ENCODE measurements at regions not wholly inside any gene's neighbourhood (a gene's known extent, or its start where the extent isn't known, plus 50 kb on each side); places are given as distances from the start of the nearest gene placed in this dataset.
A peak's percentile ranks its signal among the peaks of the same experiment; 100 is the strongest.
"Not testable (repeated sequence)": the region's sequence is repeated elsewhere in the genome, so short reads cannot be mapped to it uniquely, and the experiment has no call there.

DNA sequence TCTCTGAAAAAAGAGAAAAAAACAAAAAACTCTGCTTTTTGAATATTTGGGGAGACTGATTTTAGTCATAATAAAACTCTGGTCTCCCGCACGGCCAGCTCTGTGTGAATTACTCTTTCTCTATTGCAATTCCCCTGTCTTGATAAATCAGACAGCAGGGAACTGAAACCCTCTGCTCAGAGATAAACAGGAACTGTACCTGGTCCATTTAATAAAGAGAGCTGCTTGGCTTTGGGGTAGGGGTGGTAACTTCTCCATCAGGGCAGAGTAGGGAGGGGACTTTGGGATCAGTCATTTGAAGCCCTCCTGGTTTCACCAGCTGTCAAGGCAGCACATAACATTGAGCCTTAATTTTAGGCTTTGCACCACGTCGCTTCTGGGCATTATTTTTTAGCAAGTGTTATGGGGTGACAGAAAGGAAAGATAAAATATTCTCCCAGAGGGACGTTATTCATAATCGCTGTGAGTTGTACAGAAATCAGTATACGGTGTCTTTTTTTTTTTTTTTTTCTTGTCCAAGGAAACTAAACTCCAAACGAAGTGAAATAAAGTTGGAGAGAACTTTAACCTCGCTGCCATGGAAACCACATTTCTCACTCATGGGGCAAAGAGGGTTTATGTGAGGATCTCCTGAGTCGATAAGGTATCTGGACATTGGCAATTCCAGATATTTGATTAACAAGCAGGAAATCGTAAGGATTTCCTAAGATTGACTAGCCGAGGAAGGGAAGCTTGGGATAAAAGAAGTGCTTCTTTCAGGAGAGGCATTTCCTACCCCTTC, 99.0 kb upstream of the MRI1 start:
- no peak for DNase-seq (ENCODE audit: low read depth, low spot score)
- no peak overlapping the region for H3K4me3 ChIP-seq (ENCODE audit: low read length)

DNA sequence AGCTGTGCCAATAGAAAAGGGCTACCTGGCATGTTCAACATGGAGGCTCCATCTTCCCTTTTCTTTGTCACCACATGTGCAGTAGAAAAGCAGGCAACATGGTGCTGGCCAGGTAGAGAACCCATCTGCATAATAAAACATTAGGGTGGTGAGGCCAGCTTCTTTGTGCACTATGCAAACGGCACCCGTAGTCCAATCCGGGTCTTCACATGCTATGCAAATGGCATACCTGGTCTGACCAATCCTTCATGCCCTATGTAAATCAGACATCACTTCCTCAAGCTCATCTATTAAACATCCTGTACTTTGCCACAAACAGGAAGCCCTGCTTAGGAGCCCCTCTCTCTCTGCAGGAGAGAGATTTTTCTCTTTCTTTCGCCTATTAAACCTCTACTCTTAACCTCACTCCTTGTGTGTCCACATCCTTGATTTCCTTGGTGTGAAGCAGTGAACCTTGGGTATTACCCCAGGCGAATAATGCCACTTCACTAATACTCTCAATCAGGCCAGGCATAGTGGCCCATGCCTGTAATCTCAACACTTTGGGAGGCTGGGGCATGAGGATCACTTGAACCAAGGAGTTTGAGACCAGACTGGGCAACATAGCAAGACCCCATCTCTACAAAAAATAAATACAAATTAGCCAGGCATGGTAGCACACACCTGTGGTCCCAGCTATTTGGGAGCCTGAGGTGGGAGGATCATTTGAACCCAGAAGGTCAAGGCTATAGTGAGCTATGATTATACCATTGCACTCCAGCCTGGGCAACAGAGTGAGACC, 111.3 kb upstream of the MRI1 start:
- peak; percentile 77 for DNase-seq (ENCODE audit: low read depth, low spot score)
- H3K4me3 ChIP-seq (ENCODE audit: low read length) = 0 out of 2 replicates have a peak overlapping the region, but pooled peaks have one; percentile 7

DNA sequence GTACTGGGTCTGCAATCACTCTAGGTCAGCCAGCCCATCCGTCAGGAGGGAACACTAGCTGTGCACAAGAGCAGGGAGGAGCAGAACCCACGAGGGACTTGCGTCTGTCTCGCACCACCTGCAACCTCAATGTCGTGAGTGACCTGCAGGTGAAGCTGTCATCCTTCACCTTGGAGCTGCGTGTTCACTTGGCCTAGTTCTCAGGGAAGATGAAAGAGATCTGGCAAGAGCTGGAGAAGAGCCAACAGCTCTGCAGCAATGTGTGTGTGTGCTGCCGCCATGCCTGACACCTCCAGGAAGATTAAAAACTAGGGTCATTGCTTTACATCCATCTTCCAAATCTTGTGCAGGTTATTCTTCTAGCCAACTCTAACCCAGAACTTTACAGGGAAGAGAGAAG, 117.6 kb upstream of the MRI1 start:
- DNase-seq (ENCODE audit: low read depth, low spot score) = peak; percentile 51

DNA sequence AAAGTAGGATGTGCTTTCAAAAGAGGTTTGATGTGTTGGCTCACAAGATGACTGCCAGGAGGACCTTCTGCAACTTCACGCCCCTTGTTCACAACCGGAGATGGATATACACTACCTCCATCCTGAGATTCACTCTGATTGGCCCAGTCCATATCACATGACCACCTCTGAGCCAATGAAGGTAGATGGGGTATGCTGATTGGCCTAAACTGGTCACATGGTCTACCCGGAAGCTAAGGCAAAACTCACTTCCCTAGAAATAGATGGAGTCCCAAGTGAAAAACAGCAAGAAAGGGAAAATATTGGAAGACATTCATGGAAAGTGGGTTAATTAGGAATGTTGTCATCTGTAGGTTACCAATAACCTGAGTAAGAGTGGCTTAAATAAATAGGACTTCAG, 119.7 kb upstream of the MRI1 start:
- H3K4me3 ChIP-seq (ENCODE audit: low read length) = no peak overlapping the region
- no peak for DNase-seq (ENCODE audit: low read depth, low spot score)

More for the DNA sequence above, 117.6 kb upstream of the MRI1 start:
- H3K4me3 ChIP-seq (ENCODE audit: low read length) = no peak overlapping the region

DNA sequence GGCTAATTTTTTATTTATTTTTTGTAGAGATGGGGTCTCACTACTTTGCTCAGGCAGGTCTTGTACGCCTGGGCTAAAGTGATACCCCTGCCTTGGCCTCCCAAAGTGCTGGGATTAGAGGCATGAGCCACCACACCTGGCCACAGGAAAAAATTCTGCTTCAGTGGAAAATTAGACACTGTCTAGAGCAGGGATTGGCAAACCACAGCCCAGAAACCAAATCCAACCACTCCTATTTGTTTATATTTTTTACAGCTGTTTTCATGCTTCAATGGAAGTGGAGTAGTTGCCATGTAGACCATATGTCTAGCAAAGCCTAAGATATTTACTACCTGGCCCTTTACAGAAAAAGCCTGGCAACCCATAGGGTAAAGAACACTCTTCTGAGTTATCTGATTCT, 123.7 kb upstream of the MRI1 start:
- no peak for DNase-seq (ENCODE audit: low read depth, low spot score)
- H3K4me3 ChIP-seq (ENCODE audit: low read length) = no peak overlapping the region

DNA sequence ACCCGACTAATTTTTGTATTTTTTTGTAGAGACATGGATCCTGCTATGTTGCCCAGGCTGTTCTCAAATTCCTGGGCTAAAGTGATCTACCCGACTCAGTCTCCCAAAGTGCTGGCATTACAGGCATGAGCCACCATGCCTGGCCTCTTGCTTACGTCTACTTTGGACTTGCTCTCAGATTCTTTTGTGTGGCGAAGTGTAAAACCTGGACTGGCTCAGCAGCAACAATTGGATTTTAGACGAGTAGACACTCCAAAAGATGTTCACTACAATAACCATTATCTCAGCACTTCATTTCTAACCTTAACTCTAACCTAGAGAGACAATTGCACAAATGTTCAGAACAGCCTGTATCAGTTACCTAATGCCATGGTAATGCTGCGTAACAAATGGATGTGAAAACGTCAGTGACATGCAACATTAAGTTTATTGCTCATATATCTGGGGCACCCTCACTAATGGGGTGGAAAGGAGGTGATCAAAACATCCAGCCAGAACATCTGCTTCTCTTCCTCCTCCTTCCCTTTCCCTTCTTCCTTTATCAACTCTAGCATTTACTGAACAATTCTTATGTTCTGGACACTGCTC, 124.9 kb upstream of the MRI1 start:
- DNase-seq (ENCODE audit: low read depth, low spot score) = no peak
- H3K4me3 ChIP-seq (ENCODE audit: low read length) = no peak overlapping the region

DNA sequence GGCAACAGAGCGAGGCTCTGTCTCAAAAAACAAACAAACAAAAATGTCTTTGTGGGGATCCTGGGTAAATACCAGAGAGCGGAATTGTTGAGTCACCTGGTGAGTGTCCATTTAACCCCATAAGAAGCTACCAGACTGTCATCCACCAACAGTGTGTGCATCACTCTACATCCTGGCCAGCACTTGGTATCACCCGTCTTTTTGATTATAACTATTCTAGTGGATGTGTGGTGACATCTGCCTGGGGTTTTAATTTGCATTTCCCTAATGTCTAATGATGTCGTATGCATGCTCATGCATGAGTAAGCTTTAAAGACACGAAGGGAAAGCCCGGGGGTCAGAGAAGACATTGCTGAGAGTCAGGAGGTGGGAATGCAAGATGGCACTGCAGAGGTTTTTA, 126.7 kb upstream of the MRI1 start:
- H3K4me3 ChIP-seq (ENCODE audit: low read length) = no peak overlapping the region
- no peak for DNase-seq (ENCODE audit: low read depth, low spot score)

DNA sequence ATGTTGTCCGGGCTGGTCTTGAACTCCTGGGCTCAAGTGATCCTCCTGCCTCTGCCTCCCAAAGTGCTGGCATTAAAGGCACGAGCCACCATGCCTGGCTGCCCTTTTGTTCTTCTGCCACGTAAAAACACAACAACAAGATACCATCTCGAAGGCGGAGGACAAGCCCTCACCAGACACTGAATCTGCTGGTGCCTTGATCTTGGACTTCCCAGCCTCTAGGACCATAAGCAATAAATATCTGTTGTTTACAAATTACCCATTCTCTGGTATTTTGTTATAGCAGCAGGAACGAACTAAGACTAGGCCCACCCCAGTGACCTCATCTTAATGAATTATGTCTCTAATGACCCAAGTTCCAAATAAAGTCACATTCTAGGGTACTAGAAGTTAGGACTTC, 128.4 kb upstream of the CACNA1A start:
- no peak overlapping the region for H3K4me3 ChIP-seq (ENCODE audit: low read length)
- no peak for DNase-seq (ENCODE audit: low read depth, low spot score)

DNA sequence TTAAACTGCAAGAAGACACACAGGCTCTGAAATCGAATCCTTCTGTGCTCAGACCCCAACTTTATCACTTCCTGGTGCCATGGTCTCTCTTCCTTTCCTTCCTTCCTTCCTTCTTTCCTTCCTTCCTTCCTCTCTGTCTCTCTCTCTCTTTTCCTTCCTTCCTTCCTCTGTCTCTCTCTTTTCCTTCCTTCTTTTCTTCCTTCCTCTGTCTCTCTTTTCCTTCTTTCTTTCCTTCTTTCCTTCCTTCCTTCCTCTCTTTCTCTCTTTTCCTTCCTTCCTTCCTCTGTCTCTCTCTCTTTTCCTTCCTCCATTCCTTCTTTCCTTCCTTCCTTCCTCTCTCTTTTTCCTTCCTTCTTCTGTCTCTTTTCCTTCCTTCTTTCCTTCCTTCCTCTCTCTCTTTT, 127.2 kb upstream of the CACNA1A start:
- no peak overlapping the region for H3K4me3 ChIP-seq (ENCODE audit: low read length)

DNA sequence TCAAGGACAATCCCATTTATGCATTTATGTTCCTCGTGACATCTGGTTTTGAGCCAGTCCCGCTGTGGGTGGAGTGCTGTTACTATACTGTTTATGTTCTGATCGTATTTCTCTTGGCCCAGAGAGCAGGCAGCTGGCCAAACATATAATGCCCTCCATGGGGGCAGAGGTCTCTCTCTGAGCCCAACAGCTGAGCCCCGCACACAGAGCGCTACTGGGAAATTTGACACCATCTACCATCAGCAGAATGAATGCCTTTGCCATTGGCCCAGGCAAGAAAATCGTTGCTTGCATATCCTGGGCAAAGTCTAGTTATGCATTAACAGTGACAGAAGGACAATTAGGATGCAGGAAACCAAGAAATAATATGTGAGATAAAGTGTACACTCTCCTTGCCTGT, 126.8 kb upstream of the CACNA1A start:
- no peak overlapping the region for H3K4me3 ChIP-seq (ENCODE audit: low read length)
- DNase-seq (ENCODE audit: low read depth, low spot score) = no peak

More for the DNA sequence above, 127.2 kb upstream of the CACNA1A start:
- no peak for DNase-seq (ENCODE audit: low read depth, low spot score)

DNA sequence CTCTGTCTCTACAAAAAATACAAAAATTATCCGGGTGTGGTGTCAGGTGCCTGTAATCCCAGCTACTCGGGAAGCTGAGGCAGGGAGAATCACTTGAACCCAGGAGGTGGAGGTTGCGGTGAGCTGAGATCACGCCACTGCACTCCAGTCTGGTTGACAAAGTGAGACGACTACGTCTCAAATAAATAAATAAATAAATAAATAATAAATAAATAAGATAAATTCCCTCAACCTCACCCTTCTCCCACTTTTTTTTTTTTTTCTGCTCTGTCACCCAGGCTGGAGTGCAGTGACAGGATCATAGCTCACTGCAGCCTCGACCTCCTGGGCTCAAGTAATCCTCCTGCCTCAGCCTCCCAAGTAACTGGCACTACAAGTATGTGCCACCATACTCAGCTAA, 125.9 kb upstream of the CACNA1A start:
- not testable (repeated sequence) for DNase-seq (ENCODE audit: low read depth, low spot score)

DNA sequence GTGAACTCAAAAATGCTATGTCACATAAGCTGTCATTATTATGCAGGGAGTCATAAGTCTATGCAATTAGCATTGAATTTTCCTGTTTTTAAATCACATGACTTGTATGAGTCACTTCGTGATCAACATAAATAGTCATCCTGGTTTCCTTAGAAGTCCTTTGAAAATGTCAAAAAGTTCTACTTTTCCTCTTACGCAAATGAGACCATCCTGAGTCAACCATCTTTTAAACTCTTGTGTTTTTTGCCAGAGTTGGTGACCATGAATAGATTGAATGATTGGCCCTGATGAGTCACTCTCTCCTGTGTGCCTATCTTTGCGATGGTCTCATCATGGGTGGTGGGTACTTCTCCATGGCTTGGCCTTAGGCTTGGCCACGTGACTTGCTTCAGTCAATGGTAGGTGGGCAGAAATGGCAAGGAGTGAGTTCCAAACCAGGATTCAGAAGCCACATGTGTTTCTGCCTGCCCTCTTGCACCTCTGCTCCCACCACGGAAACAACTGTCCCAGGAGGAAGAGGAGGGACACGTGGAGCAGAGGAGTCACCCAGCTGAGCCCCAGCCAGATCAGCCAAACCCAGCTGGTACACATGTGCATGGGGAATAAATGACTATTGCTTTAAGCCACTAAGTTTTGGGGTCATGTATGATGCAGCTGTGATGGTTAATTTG, 123.5 kb upstream of the CACNA1A start:
- DNase-seq (ENCODE audit: low read depth, low spot score) = no peak
- H3K4me3 ChIP-seq (ENCODE audit: low read length) = no peak overlapping the region

More for the DNA sequence above, 125.9 kb upstream of the CACNA1A start:
- not testable (repeated sequence) for H3K4me3 ChIP-seq (ENCODE audit: low read length)

DNA sequence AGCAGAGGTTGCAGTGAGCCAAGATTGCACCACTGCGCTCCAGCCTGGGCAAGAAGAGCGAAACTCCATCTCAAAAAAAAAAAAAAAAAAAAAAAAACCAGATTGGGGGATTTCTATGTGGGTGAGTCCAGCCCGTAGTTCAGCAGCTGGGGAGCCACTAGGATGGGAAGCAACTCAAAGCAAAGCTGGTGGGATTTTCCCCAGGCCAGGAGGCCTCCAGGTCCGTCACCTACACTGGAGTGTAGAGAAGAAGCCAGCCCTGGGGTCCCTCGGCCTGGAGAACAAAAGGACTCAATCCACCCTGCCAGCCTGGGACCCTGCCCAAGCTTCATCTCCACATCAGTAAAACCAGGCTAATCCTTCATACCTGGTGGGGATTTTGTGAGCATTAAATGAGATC, 121.3 kb upstream of the CACNA1A start:
- H3K4me3 ChIP-seq (ENCODE audit: low read length) = no peak overlapping the region
- DNase-seq (ENCODE audit: low read depth, low spot score) = no peak

DNA sequence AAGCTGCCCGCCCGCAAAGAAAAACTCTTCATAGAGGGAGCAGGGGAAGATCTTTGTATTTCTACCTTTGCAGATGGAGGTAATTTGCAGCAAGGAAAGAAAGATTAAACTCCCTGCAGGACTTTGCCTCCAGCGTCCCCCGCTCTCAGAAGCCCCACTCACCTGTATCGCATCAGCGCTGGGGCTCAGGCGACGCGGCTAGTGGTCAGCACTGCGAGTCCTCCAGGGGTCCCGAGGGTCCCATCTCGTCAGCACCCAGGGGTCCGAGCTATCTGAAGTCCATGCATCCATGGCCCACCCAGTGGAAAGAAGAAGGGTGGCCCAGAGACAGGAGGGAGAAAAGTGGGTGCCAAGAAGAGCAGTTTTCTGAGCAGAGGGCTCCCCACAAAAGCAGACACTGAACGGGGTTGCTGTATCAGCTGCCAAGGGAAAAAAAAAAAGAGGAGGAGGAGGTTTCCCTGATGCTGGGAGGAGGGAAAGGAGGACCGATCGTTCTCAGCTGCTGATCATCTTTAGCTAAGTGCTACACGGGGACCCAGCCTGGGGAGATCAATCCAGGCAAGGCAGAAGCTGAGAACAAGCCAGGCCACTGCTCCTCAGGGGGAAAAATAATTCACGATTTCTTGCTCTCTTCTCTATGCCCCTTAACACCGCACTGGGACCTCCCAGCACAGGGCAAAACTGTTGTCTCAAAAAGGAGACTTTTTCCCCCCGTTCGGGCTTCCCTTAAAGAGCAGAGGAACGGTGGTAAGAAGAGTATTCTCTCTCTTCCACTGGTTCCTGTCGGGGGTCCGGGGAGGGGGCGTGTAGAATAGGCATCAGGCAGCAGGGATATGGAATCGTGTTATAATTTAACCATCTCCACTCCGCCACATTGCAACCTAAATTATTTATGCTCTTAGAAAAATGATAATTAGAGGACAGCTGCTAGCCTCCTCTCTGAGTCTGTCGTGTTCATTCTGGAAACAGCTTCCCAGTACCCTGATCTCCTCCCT, 117.7 kb upstream of the CACNA1A start:
- no peak overlapping the region for H3K4me3 ChIP-seq (ENCODE audit: low read length)
- no peak for DNase-seq (ENCODE audit: low read depth, low spot score)

DNA sequence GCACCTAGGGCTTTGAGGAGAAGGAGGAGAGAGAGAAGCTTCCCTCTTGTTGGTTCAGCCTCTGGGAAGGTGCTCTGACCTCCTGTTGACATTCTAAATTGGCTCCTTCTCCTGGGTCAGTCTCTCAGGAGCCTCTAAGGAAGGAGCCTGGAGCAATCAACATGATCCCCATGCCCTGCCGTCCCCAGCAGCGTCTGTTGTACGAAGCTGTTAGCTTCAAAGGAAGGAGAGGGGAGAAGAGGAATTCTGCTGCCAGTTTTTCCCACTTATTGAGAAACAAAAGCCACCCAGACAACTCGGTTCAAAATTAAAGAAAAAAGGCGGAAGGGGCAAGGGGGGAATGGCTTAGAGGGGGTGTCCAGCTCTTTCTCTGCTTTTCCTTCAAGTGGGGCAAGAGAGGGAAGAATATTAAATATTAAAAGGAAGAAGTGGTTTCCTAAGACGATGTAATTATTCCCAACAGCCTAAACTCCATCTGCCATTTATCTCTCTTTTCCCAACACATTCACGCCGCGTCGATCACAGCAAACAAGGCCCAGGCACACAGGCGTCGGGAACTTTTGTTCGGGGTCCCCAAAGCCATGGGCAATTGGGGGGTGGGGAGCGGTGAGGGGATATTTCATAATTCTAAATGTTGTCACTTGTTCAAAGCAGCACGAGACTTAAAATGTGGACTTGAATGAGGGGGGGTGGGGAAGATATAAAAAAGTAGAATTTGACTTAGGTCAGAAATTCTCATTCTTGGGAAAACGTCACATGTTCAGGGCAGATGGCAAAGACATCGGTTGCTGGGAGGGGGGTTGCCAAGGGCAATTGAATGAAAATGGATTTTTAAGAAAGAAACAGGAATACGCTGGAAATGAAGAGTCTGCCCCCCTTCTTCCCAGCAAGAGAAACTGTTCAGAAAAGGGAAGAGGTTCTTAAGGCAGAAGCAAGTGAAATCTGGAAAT, 116.8 kb upstream of the CACNA1A start:
- H3K4me3 ChIP-seq (ENCODE audit: low read length) = no peak overlapping the region
- DNase-seq (ENCODE audit: low read depth, low spot score) = no peak

DNA sequence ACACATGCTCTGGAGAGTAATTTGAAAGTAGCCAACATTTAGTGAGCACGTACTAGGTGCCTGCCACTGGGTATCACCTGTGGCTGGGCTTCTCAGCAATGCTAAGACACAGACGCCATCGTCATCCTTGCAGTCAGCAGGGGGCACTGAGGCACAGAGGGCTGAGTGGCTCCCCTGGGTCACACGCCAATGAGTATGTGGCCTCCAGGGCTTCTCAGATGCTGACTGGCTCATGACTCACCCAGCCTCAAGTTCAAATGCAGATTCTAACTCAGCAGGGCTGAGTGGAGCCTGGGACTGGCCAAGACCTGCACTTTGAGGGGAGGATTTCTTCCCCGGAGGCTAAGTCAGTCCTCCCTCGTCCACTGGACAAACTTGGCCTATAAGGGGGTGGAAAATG, 115.1 kb upstream of the CACNA1A start:
- DNase-seq (ENCODE audit: low read depth, low spot score) = no peak
- no peak overlapping the region for H3K4me3 ChIP-seq (ENCODE audit: low read length)

DNA sequence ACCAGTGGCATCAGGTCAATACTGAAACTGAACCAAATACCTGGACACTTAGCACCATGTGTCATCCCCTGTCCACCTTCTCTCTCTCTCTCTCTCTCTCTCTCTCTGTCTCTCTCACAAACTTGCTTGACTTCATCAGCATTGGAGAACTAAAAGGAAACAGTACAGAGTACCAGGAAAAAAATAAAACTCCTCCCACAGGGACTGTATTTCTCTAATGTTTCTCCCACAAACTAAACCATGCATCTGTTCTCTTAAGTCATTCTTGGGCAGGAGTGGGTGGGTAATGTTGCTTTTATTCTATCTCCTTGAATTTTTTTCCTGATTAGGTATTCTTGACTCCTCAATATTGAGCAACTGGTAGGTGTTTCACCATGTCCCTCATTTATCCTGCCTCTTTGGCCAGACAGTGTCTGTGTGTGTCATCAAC, 112.9 kb upstream of the CACNA1A start:
- no peak for DNase-seq (ENCODE audit: low read depth, low spot score)
- no peak overlapping the region for H3K4me3 ChIP-seq (ENCODE audit: low read length)

Measured in Jurkat, Clone E6-1 (cell line).